Lower lobe of right lung (tissue), 2 donors: ENCODE measurements at regions not wholly inside any gene's neighbourhood (a gene's known extent, or its start where the extent isn't known, plus 50 kb on each side); places are given as distances from the start of the nearest gene placed in this dataset.

Experiments used
- ATAC-seq, 2 donors: fragments of 200-7000 bp; cut with Tn5 transposase; one replicate each; pipeline ENCODE4 v1.9.1; 2020 to 2022; ENCODE audit warnings: mild to moderate bottlenecking in 2 of 2, moderate library complexity in 2 of 2
- DNase-seq: peaks from one replicate; pipeline ENCODE4 v3.0.0-alpha.2; 2020
- H3K27ac ChIP-seq: fragments of 200-600 bp; one replicate; pipeline ENCODE4 v1.8.0; 2022
- H3K27me3 ChIP-seq: fragments of 200-600 bp; one replicate; pipeline ENCODE4 v1.8.0; 2022; ENCODE audit warnings: low read depth
- H3K36me3 ChIP-seq: fragments of 200-600 bp; one replicate; pipeline ENCODE4 v1.8.0; 2022; ENCODE audit warnings: mild to moderate bottlenecking
- H3K4me1 ChIP-seq: fragments of 200-600 bp; one replicate; pipeline ENCODE4 v1.8.0; 2022
- H3K4me3 ChIP-seq: fragments of 200-600 bp; one replicate; pipeline ENCODE4 v1.8.0; 2022; ENCODE audit warnings: mild to moderate bottlenecking
- H3K9me3 ChIP-seq: fragments of 200-600 bp; one replicate; pipeline ENCODE4 v1.8.0; 2022
- intact Hi-C: fragments of 100-400 bp; cut with DNase I; formaldehyde crosslinking; loops from one replicate; pipeline ENCODE4 v1.11.0; 2022
- TF ChIP-seq, protein P1 (sequence below): fragments of 200-600 bp; IDR thresholded peaks from one replicate; pipeline ENCODE4 v1.8.0; 2022; ENCODE audit warnings: antibody characterized with exemption, mild to moderate bottlenecking
- donor health status: DM: no; HTN: yes; CAD: no; lungs with severe emphysema.

- H3K4me3 ChIP-seq = no peak overlapping the region
- ATAC-seq = no peak
- DNase-seq = no peak
- intact Hi-C loops = no loop called here
- H3K4me1 ChIP-seq = no peaks in the 10 kb centered on the region
- H3K27me3 ChIP-seq = no peaks in the 10 kb centered on the region
- H3K27ac ChIP-seq = no peak overlapping the region
- TF ChIP-seq, protein P1, sequence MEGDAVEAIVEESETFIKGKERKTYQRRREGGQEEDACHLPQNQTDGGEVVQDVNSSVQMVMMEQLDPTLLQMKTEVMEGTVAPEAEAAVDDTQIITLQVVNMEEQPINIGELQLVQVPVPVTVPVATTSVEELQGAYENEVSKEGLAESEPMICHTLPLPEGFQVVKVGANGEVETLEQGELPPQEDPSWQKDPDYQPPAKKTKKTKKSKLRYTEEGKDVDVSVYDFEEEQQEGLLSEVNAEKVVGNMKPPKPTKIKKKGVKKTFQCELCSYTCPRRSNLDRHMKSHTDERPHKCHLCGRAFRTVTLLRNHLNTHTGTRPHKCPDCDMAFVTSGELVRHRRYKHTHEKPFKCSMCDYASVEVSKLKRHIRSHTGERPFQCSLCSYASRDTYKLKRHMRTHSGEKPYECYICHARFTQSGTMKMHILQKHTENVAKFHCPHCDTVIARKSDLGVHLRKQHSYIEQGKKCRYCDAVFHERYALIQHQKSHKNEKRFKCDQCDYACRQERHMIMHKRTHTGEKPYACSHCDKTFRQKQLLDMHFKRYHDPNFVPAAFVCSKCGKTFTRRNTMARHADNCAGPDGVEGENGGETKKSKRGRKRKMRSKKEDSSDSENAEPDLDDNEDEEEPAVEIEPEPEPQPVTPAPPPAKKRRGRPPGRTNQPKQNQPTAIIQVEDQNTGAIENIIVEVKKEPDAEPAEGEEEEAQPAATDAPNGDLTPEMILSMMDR = no peak
- H3K9me3 ChIP-seq = no peaks in the 10 kb centered on the region
- H3K36me3 ChIP-seq = no peaks in the 10 kb centered on the region
Measured at GRCh38 chr3:180403156-180403555, 198.8 kb upstream of the TTC14 start.

- TF ChIP-seq, protein P1 = no peak
- Histone ChIP-seq H3K4me1 (no peaks in the 10 kb centered on the region), H3K27me3 (no peaks in the 10 kb centered on the region), H3K27ac (no peak overlapping the region), H3K9me3 (no peaks in the 10 kb centered on the region), H3K4me3 (no peak overlapping the region), H3K36me3 (no peaks in the 10 kb centered on the region)
- intact Hi-C loops = no loop called here
- DNase-seq (no peak), ATAC-seq (no peak)
Measured at GRCh38 chr3:180408654-180409053, 193.3 kb upstream of the TTC14 start.

- no peak overlapping the region for H3K27ac ChIP-seq
- intact Hi-C loops = no loop called here
- TF ChIP-seq, protein P1 = no peak
- no peaks in the 10 kb centered on the region for H3K4me1 ChIP-seq
- no peaks in the 10 kb centered on the region for H3K9me3 ChIP-seq
- no peaks in the 10 kb centered on the region for H3K36me3 ChIP-seq
- no peak overlapping the region for H3K4me3 ChIP-seq
- H3K27me3 ChIP-seq = no peaks in the 10 kb centered on the region
- no peak for DNase-seq
- ATAC-seq = no peak
Measured at GRCh38 chr3:180409170-180409569, 192.8 kb upstream of the TTC14 start.

- no peaks in the 10 kb centered on the region for H3K4me1 ChIP-seq
- ATAC-seq (no peak), DNase-seq (no peak)
- TF ChIP-seq, protein P1 = no peak
- H3K36me3 ChIP-seq = no peaks in the 10 kb centered on the region
- H3K9me3 ChIP-seq = no peaks in the 10 kb centered on the region
- H3K27ac ChIP-seq = no peak overlapping the region
- intact Hi-C loops = no loop called here
- H3K27me3 ChIP-seq = no peaks in the 10 kb centered on the region
- no peak overlapping the region for H3K4me3 ChIP-seq
Measured at GRCh38 chr3:180409883-180410282, 192.1 kb upstream of the TTC14 start.

DNA sequence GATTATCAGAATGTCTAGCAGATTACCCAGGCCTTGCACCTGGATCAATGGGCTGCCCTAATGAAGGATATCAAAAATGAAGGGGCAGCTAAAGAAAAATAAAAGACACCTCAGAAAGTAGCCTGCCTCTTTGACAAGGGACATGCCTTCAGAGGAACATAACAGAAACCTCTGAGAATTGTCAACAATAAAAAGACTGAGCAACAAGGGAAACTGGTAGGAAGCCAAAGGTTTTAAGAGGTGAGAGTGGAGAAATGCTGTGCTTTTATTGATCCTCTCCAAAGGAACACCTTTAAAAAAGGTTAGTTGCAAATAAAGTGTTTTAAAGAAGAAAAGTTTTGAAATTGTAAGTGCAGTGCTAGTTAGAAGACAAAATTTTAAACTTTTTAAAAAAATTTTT, 187.8 kb upstream of the TTC14 start:
- no peak overlapping the region for H3K27ac ChIP-seq
- ATAC-seq = no peak
- intact Hi-C loops = no loop called here
- H3K9me3 ChIP-seq = no peaks in the 10 kb centered on the region
- H3K4me3 ChIP-seq = no peak overlapping the region
- H3K27me3 ChIP-seq = no peaks in the 10 kb centered on the region
- TF ChIP-seq, protein P1 = no peak
- H3K36me3 ChIP-seq = no peaks in the 10 kb centered on the region
- H3K4me1 ChIP-seq = no peaks in the 10 kb centered on the region
- no peak for DNase-seq

DNA sequence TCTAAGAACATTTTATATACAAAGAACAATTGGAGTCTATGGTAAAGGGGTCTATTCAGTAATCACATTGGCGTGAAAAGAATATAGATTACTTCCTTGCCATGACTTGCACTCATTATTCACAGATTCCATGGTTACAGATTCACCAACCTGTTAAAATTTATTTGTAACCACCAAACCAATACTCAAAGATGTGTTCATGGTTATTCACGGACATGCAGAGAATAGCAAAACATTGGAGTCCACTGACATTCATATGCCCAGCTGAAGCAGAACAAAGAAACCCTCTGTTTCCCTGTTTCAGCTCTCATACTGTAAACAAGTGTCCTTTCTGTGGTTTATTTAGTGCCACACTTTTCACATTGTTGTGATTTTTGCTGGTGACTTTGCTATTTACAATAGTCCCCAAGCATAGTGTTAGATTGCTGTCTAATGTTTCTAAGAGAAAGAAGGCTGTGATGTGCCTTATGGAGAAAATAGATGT, 185.8 kb upstream of the TTC14 start:
- no peak for DNase-seq
- TF ChIP-seq, protein P1 = no peak
- Histone ChIP-seq H3K27ac (no peak overlapping the region), H3K4me1 (no peaks in the 10 kb centered on the region), H3K36me3 (no peaks in the 10 kb centered on the region), H3K9me3 (no peaks in the 10 kb centered on the region), H3K4me3 (no peak overlapping the region), H3K27me3 (no peaks in the 10 kb centered on the region)
- intact Hi-C loops = no loop called here
- ATAC-seq = no peak
